GM12892 (cell line): ENCODE measurements at regions not wholly inside any gene's neighbourhood (a gene's known extent, or its start where the extent isn't known, plus 50 kb on each side); places are given as distances from the start of the nearest gene placed in this dataset.

Experiments
- POLR2A ChIP-seq: IDR thresholded peaks from 2 replicates; pipeline ENCODE4 v1.6.1; 2011; ENCODE audit warnings: low read depth, low read length, control low read depth
- TAF1 ChIP-seq: IDR thresholded peaks from 2 replicates; pipeline ENCODE4 v1.6.1; 2011; ENCODE audit warnings: low read depth, mild to moderate bottlenecking, control low read depth, low read length, borderline replicate concordance

GRCh38 chr4:12902735-12903134 is 581.4 kb downstream of the RAB28 start:
- TF ChIP-seq POLR2A (no peak), TAF1 (no peak)
